Sigmoid colon (tissue), 6 donors: ENCODE measurements at regions not wholly inside any gene's neighbourhood (a gene's known extent, or its start where the extent isn't known, plus 50 kb on each side); places are given as distances from the start of the nearest gene placed in this dataset.

ENCODE experiments used
- DNase-seq: peaks from one replicate; pipeline ENCODE4 v3.0.0-alpha.2; 2019
- H3K27ac ChIP-seq, 4 donors: fragments of 200-600 bp; sonication (generic); one replicate each; pipeline ENCODE4 v1.5.1; 2016 to 2019; ENCODE audit warnings: mild to moderate bottlenecking in 1 of 4
- H3K27me3 ChIP-seq, 3 donors: fragments of 200-600 bp; sonication (generic); one replicate each; pipeline ENCODE4 v1.5.1; 2019; ENCODE audit warnings: mild to moderate bottlenecking in 1 of 3
- H3K36me3 ChIP-seq, 4 donors: fragments of 200-600 bp; sonication (generic); one replicate each; pipeline ENCODE4 v1.5.1; 2016 to 2019
- H3K4me1 ChIP-seq, 4 donors: fragments of 200-600 bp; sonication (generic); one replicate each; pipeline ENCODE4 v1.5.1; 2017 to 2019
- H3K4me3 ChIP-seq, 4 donors: fragments of 200-600 bp; sonication (generic); one replicate each; pipeline ENCODE4 v1.5.1; 2017 to 2019; ENCODE audit warnings: mild to moderate bottlenecking in 2 of 4, moderate library complexity in 1 of 4
- H3K9me3 ChIP-seq, 4 donors: fragments of 200-600 bp in 3 of 4; sonication (generic) in 3 of 4; one replicate each; pipeline versions ENCODE4 v1.5.1 to v1.6.1; 2013 to 2019
- EP300 ChIP-seq, 4 donors: sonication (generic); formaldehyde crosslinking; IDR thresholded peaks; one replicate each; pipeline ENCODE4 v1.6.1; 2017; ENCODE audit warnings: antibody characterized with exemption in 4 of 4
- POLR2A ChIP-seq, 2 donors: fragments of 450-650 bp; IDR thresholded peaks; one replicate each; pipeline ENCODE4 v1.6.1; 2016; ENCODE audit warnings: antibody characterized with exemption in 2 of 2, mild to moderate bottlenecking in 2 of 2, moderate library complexity in 2 of 2
- POLR2AphosphoS5 ChIP-seq, 4 donors: sonication (generic); formaldehyde crosslinking; IDR thresholded peaks; one replicate each; pipeline ENCODE4 v1.6.1; 2017; ENCODE audit warnings: antibody characterized with exemption in 4 of 4
- WGBS, 2 donors: extraction: QIAGEN DNeasy Blood & Tissue Kit; methylation state at CpG; one replicate each; pipeline ENCODE4 v1.1.7; 2013; 5-methylcytosine and 5-hydroxymethylcytosine counted together
- intact Hi-C: fragments of 100-400 bp; cut with DNase I; formaldehyde crosslinking; loops from one replicate; pipeline ENCODE4 v1.15.1; 2023
- TF ChIP-seq, protein P1 (sequence below), 4 experiments: fragments of 450-650 bp in 3 of 4; fragments of 200-600 bp in 1 of 4; IDR thresholded peaks; one replicate each; pipeline ENCODE4 v1.5.1; 2016 to 2019; ENCODE audit warnings: antibody characterized with exemption in 4 of 4, mild to moderate bottlenecking in 3 of 4, moderate library complexity in 2 of 4
- donor health status: healthy with polysubstance abuse.
- donor health status: healthy.

DNA sequence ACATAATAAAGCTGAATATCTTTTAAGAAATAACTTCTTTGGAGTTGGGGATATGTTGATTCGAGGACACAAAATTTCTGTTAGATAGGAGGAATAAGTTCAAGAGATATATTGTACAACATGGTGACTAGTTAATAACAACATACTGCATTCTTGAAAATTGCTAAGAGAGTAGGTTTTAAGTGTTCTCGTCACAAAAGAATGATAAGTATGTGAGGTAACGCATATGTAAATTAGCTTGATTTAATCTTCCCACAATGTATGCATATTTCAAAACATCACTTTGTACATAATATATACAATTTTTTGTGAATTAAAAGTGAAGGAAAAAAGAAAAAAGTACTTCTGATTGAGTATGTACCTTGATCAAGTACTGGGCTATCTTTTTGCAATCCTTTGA lies 428.0 kb upstream of the TRPC7 start:
- H3K4me3 ChIP-seq = no peak overlapping the region
- no peaks in the 10 kb centered on the region for H3K27me3 ChIP-seq
- no peaks in the 10 kb centered on the region for H3K4me1 ChIP-seq
- H3K27ac ChIP-seq = no peak overlapping the region
- 85 to 88% methylated on average over 3 of the region's 3 CpGs for WGBS, 2 donors
- no peak for DNase-seq
- intact Hi-C loops = no loop called here
- no peaks in the 10 kb centered on the region for H3K9me3 ChIP-seq
- TF ChIP-seq POLR2AphosphoS5 (IDR thresholded peaks at IDR 0.05) = no peak
- no peak for TF ChIP-seq EP300 (IDR thresholded peaks at IDR 0.05)
- TF ChIP-seq, protein P1, sequence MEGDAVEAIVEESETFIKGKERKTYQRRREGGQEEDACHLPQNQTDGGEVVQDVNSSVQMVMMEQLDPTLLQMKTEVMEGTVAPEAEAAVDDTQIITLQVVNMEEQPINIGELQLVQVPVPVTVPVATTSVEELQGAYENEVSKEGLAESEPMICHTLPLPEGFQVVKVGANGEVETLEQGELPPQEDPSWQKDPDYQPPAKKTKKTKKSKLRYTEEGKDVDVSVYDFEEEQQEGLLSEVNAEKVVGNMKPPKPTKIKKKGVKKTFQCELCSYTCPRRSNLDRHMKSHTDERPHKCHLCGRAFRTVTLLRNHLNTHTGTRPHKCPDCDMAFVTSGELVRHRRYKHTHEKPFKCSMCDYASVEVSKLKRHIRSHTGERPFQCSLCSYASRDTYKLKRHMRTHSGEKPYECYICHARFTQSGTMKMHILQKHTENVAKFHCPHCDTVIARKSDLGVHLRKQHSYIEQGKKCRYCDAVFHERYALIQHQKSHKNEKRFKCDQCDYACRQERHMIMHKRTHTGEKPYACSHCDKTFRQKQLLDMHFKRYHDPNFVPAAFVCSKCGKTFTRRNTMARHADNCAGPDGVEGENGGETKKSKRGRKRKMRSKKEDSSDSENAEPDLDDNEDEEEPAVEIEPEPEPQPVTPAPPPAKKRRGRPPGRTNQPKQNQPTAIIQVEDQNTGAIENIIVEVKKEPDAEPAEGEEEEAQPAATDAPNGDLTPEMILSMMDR (IDR thresholded peaks at IDR 0.05) = no peak
- no peak for TF ChIP-seq POLR2A (IDR thresholded peaks at IDR 0.05)
- no peaks in the 10 kb centered on the region for H3K36me3 ChIP-seq

DNA sequence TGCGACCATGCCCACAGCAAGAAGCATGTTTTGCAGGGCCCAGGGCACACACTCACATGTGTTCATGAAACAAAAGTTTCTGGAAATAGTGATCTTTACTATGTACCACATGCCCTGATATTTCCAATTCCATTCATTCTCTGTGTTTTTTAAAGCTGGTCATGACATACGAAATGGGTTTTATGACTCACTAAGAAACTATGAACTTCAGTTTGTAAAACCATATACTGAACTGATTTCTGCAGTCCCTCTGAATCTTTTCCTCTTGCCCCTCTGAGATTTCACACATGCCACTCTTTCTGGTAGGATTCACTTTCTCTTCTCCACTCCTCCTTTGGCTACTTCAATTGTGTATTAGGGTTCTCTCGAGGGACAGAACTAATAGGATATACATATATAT lies 416.1 kb upstream of the TRPC7 start:
- peaks cover 0 to 19% (median 9%) of the 10 kb centered on the region in 4 donors for H3K4me1 ChIP-seq
- TF ChIP-seq POLR2AphosphoS5 (IDR thresholded peaks at IDR 0.05) (no peak), EP300 (IDR thresholded peaks at IDR 0.05) (no peak), POLR2A (IDR thresholded peaks at IDR 0.05) (no peak)
- TF ChIP-seq, protein P1 (IDR thresholded peaks at IDR 0.05) = no peak
- DNase-seq = no peak
- WGBS, 2 donors = 65 to 83% methylated on average over 3 of the region's 3 CpGs
- H3K27ac ChIP-seq = no peak overlapping the region
- intact Hi-C loops = no loop called here
- H3K4me3 ChIP-seq = no peak overlapping the region
- H3K9me3 ChIP-seq = no peaks in the 10 kb centered on the region
- H3K36me3 ChIP-seq = no peaks in the 10 kb centered on the region
- H3K27me3 ChIP-seq = no peaks in the 10 kb centered on the region

DNA sequence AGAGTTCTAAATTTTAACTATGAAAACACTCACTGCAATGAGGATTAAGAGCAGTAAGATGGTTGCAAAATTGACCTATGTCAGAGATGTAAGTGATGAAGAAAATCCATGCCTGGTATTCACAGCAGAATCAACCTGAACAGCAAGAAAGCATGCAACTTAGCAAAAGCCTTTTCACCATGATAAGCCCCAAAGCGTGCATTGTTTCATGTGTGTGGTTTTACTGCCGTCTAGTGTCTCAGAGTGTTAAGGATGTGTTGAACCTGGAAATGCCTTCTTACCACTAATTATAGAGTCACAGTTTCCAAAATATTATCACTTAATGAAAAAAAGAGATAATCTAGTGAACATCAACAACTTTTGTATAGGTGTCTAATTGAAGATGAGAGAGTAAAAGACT lies 415.2 kb upstream of the TRPC7 start:
- H3K27me3 ChIP-seq = no peaks in the 10 kb centered on the region
- peaks cover 0 to 24% (median 10%) of the 10 kb centered on the region in 4 donors for H3K4me1 ChIP-seq
- 34 to 47% methylated on average over 2 of the region's 2 CpGs for WGBS, 2 donors
- H3K27ac ChIP-seq = no peak overlapping the region
- TF ChIP-seq POLR2A (IDR thresholded peaks at IDR 0.05) = no peak
- no peak for TF ChIP-seq EP300 (IDR thresholded peaks at IDR 0.05)
- TF ChIP-seq, protein P1 (IDR thresholded peaks at IDR 0.05) = no peak
- TF ChIP-seq POLR2AphosphoS5 (IDR thresholded peaks at IDR 0.05) = no peak
- no peaks in the 10 kb centered on the region for H3K9me3 ChIP-seq
- H3K4me3 ChIP-seq = no peak overlapping the region
- H3K36me3 ChIP-seq = no peaks in the 10 kb centered on the region
- intact Hi-C loops = no loop called here
- no peak for DNase-seq

DNA sequence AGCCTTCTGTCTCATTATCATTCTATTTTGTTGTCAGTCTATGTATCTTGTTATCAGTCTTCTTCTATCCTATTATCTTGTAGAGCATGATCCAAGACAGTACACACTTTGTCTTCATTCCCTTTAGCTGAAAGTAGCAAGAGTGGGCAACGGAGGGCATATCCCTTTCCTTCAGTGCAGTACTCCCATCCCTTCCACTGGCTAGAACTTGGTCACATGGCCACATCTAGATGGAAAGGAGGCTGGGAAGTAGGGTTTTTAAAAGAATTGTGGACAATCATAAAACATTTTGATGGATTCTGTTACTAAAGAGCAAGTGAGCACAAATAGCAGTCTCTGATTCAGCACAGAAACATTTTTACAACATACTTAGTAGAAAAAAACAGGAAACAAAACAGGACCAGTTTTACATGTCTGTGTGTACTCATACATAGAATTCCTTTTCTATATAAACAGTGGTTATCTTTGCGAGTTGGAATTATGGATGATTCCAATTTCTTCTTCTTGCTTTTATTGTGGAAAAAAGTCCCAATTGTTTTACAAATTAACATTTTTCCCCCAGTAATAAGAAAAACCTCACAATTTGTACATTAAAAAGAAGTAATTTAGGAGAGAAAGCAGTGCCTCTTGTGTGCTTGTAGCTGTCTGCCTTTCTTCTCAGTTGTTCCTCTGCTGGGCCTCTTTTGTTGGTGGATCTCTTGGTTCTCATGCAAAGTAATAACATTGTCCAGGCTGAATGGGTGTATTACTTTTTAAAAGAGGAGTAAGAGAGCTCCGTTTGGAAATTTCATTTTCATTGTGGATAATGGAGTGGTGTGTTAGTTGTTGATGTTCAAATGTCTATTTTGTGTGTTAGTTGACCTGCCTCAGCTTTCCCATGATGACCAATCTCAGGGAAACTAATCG lies 410.9 kb upstream of the TRPC7 start:
- Histone ChIP-seq H3K4me3 (no peak overlapping the region), H3K27ac (peak overlapping the region in 1 of 4 donors; percentile 33), H3K36me3 (no peaks in the 10 kb centered on the region), H3K4me1 (peaks cover 0 to 21% (median 7%) of the 10 kb centered on the region in 4 donors), H3K9me3 (no peaks in the 10 kb centered on the region), H3K27me3 (no peaks in the 10 kb centered on the region)
- intact Hi-C loops = no loop called here
- no peak for DNase-seq
- TF ChIP-seq POLR2AphosphoS5 (IDR thresholded peaks at IDR 0.05) = peak in 1 of 4 donors; percentile 41
- no peak for TF ChIP-seq EP300 (IDR thresholded peaks at IDR 0.05)
- no peak for TF ChIP-seq POLR2A (IDR thresholded peaks at IDR 0.05)
- TF ChIP-seq, protein P1 (IDR thresholded peaks at IDR 0.05) = no peak
- 44 to 65% methylated on average over 4 of the region's 4 CpGs for WGBS, 2 donors
